ENCODE measurements at regions not wholly inside any gene's neighbourhood (a gene's known extent, or its start where the extent isn't known, plus 50 kb on each side); places are given as distances from the start of the nearest gene placed in this dataset.

DNA sequence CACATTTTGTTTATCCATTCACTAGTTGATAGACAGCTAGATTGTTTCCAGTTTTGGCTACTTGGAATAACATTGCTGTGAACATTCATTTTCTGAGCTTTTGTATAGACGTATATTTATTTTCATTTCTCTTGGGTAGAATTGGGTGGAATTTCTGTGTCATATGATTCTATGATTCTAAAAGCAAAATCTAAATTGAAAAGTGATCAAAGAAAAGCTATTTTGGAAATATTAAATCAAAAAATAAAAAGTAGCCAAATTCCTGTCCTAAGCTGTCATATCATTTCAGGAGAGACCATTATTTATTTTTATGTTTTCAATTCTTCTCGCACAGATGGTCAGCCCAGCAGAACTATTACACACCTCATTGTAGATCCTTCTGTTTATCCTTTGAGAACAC, 229.2 kb downstream of the COL12A1 start:
- H3K36me3 Mint-ChIP-seq (ENCODE audit: low read depth), result no peaks in the 10 kb centered on the region
- no peaks in the 10 kb centered on the region for H3K4me1 Mint-ChIP-seq (ENCODE audit: low read depth)
- H3K4me3 Mint-ChIP-seq, result no peak overlapping the region
- ChIA-PET CTCF (no interaction called here), POLR2A (no interaction called here)
- no peak for ATAC-seq
- DNase-seq, result no peak
- H3K9me3 Mint-ChIP-seq (ENCODE audit: insufficient read depth), result no peaks in the 10 kb centered on the region
- no peaks in the 10 kb centered on the region for H3K27me3 Mint-ChIP-seq (ENCODE audit: low read depth)
- H3K27ac Mint-ChIP-seq, result no peak overlapping the region

DNA sequence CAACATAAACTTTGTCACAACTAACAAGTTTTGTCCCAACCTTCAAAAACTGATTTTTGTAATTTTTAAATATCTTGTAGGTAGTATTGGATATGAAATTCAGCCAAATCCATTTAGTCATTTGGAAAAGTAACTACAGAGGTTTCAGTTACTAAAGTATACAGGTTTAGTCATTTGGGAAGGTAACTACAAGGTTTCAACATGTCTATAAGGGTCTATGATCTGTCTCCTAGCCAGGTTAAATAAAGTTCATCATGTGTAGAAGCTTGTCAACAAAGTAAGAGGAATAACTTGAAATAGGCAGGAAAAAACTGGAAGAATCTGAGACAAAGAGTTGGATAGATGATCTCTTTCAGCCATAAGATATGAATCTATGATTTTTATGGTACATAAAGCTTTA, 229.8 kb downstream of the COL12A1 start:
- no peaks in the 10 kb centered on the region for H3K4me1 Mint-ChIP-seq (ENCODE audit: low read depth)
- ChIA-PET POLR2A (no interaction called here), CTCF (no interaction called here)
- DNase-seq (no peak), ATAC-seq (no peak)
- no peak overlapping the region for H3K4me3 Mint-ChIP-seq
- no peaks in the 10 kb centered on the region for H3K27me3 Mint-ChIP-seq (ENCODE audit: low read depth)
- H3K27ac Mint-ChIP-seq, result no peak overlapping the region
- no peaks in the 10 kb centered on the region for H3K9me3 Mint-ChIP-seq (ENCODE audit: insufficient read depth)
- H3K36me3 Mint-ChIP-seq (ENCODE audit: low read depth), result no peaks in the 10 kb centered on the region

DNA sequence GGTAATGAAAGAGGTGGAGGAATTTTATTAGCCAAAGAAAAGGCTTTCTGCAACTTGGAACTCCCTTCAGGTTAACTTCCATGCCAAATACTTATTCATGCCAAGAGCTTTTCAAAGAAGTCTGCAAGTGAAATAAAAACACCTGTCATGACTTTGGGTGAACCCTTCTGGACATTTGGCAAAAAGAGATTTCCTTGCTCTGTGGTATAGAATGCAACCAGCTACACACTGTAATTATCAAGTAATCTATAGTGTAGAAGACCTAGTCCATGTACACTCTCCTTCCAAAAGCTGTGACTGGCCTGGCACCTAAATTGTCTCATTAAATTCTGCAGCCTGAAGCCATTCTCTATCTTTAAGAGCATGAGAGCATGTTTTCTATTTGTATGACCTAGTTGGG, 232.3 kb downstream of the COL12A1 start:
- no peak for ATAC-seq
- no peak for DNase-seq
- CTCF ChIA-PET, result no interaction called here
- no peak overlapping the region for H3K4me3 Mint-ChIP-seq
- H3K27ac Mint-ChIP-seq, result no peak overlapping the region
- POLR2A ChIA-PET, result no interaction called here
- H3K36me3 Mint-ChIP-seq (ENCODE audit: low read depth), result no peaks in the 10 kb centered on the region
- no peaks in the 10 kb centered on the region for H3K9me3 Mint-ChIP-seq (ENCODE audit: insufficient read depth)
- no peaks in the 10 kb centered on the region for H3K4me1 Mint-ChIP-seq (ENCODE audit: low read depth)
- H3K27me3 Mint-ChIP-seq (ENCODE audit: low read depth), result no peaks in the 10 kb centered on the region

DNA sequence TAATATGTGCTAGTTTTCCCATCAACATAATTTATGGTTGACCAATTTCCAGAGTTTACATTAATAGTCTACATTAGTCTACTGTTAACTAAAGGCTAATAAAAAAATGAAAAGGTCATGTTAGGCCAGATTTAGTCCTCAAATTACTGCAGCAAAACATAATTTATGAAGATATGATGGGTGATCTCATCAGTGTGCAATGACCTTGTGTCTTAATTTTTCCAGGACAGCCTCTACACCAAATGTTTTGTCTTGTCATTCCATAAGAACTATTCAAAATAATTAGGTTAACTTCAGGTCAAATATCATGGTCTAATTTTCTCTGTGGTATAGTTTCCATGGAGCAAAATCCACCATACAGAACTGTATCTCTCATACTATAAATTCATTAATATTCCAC, 234.2 kb downstream of the COL12A1 start:
- ChIA-PET POLR2A (no interaction called here), CTCF (no interaction called here)
- no peak overlapping the region for H3K27ac Mint-ChIP-seq
- no peak overlapping the region for H3K4me3 Mint-ChIP-seq
- DNase-seq (no peak), ATAC-seq (no peak)
- no peaks in the 10 kb centered on the region for H3K4me1 Mint-ChIP-seq (ENCODE audit: low read depth)
- no peaks in the 10 kb centered on the region for H3K9me3 Mint-ChIP-seq (ENCODE audit: insufficient read depth)
- H3K36me3 Mint-ChIP-seq (ENCODE audit: low read depth), result no peaks in the 10 kb centered on the region
- no peaks in the 10 kb centered on the region for H3K27me3 Mint-ChIP-seq (ENCODE audit: low read depth)

DNA sequence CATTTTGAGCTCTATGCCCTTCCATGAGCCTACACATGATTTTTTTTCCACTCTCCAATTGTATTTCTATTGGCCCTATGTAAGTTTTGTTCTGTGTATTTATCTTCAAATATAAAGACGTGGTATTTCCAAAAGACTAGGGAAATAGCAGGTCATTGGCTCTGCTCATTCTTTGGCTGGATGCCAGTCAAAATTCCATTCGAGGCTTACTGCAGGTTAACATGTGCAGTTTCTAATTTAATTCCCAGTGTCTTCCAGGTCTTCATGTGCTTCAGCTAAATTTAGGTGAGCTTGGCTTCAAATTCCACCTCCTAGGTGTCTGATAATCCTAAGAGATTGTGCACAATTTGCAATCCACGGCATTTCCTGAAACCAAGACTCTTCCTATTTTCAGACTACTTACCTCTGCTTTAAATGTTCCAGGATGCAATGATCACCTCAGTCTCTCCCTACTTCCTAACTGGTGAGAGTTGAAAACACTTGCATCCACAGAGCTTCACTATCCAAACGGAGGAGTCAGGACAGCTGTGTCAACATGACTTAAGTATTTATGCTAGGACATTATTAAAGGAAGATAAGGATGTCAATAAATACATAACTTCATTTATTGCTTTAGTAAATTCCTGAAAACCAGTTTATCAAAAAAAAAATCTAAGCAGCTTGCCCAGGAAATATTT, 236.1 kb downstream of the COL12A1 start:
- ATAC-seq, result no peak
- Mint-ChIP-seq H3K36me3 (ENCODE audit: low read depth) (no peaks in the 10 kb centered on the region), H3K27ac (no peak overlapping the region), H3K4me1 (ENCODE audit: low read depth) (no peaks in the 10 kb centered on the region), H3K4me3 (no peak overlapping the region), H3K27me3 (ENCODE audit: low read depth) (no peaks in the 10 kb centered on the region), H3K9me3 (ENCODE audit: insufficient read depth) (peaks cover 4% of the 10 kb centered on the region)
- ChIA-PET POLR2A (no interaction called here), CTCF (no interaction called here)
- no peak for DNase-seq

DNA sequence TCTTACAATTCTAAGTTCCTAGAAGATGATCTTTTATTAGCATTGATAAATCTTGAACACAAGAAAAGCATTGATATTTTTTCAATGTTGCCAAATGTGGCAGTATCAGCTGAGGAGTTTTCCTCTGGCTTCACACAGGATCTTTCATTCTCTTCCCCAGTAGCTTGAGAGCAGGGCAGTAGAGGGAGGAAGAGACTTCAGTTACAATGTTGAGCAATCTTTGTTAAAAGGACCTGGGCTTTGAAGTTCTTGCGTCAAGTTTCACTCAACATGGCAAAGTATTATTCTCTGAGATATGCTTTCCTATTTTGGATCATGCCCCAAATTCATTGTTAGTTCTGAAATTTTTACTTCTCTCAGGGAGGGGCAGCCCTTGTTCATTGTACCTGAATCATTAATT, 238.0 kb downstream of the COL12A1 start:
- Mint-ChIP-seq H3K4me3 (no peak overlapping the region), H3K27ac (no peak overlapping the region), H3K36me3 (ENCODE audit: low read depth) (no peaks in the 10 kb centered on the region), H3K27me3 (ENCODE audit: low read depth) (no peaks in the 10 kb centered on the region), H3K9me3 (ENCODE audit: insufficient read depth) (peaks cover 4% of the 10 kb centered on the region), H3K4me1 (ENCODE audit: low read depth) (no peaks in the 10 kb centered on the region)
- ChIA-PET CTCF (no interaction called here), POLR2A (no interaction called here)
- no peak for ATAC-seq
- DNase-seq, result no peak

DNA sequence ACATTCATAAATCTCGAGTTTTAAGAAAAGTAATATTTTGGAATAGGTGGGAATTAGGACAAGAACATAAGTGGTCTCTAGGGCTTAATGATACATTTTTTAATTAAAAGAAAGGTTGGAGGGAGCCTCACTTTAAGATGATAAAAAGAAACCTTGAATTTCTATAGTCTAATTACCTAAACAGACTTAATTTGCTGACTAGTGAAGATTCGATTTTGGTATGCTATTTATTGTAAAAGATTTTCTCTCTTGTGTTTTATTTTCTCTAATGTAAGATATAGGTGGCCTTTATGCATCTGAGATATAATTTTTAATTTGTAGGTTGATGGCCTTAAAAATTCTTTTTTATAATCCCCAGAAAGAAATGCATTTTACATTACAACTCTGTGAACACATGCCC, 239.1 kb downstream of the COL12A1 start:
- H3K4me3 Mint-ChIP-seq, result no peak overlapping the region
- H3K4me1 Mint-ChIP-seq (ENCODE audit: low read depth), result no peaks in the 10 kb centered on the region
- ChIA-PET CTCF (interaction anchor here (1.7 kb wide), 1 partner anchor 242 kb away, joined by 3 read pairs; no protein-coding TSS in a partner anchor), POLR2A (no interaction called here)
- ATAC-seq (no peak), DNase-seq (no peak)
- H3K27me3 Mint-ChIP-seq (ENCODE audit: low read depth), result no peaks in the 10 kb centered on the region
- H3K9me3 Mint-ChIP-seq (ENCODE audit: insufficient read depth), result peaks cover 4% of the 10 kb centered on the region
- H3K36me3 Mint-ChIP-seq (ENCODE audit: low read depth), result no peaks in the 10 kb centered on the region
- no peak overlapping the region for H3K27ac Mint-ChIP-seq

DNA sequence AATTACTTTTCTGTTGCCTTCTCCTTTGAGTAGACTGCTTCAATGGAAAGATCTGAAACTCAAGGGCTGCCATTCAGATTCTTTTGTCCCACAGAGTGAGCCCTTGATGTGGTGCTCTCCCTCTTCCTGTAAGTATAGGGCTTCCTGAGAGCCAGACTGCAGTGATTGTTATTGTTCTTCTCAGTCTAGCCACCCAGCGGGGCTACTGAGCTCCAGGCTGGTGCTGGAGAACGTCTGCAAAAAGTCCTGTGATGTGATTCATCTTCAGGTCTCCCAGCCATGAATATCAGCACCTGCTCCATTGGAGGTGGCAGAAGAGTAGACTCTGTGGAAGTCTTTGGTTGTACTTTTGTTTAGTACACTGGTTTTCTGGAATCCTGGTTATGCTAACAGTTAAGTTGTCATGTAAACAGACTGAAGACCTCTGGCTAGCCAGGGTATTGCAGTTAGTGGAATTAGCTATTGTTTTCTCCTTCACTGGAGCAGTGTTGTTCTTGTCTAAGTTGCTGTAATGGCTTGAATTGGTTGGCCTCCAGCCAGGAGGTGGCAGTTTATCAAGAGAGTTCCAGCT, 240.9 kb downstream of the COL12A1 start:
- Mint-ChIP-seq H3K9me3 (ENCODE audit: insufficient read depth) (peaks cover 4% of the 10 kb centered on the region), H3K27me3 (ENCODE audit: low read depth) (no peaks in the 10 kb centered on the region), H3K27ac (no peak overlapping the region), H3K4me3 (no peak overlapping the region), H3K4me1 (ENCODE audit: low read depth) (no peaks in the 10 kb centered on the region), H3K36me3 (ENCODE audit: low read depth) (no peaks in the 10 kb centered on the region)
- ATAC-seq, result no peak
- CTCF ChIA-PET, result interaction anchor here (1.7 kb wide), 1 partner anchor 244 kb away, joined by 3 read pairs; no protein-coding TSS in a partner anchor
- POLR2A ChIA-PET, result no interaction called here
- DNase-seq, result no peak

DNA sequence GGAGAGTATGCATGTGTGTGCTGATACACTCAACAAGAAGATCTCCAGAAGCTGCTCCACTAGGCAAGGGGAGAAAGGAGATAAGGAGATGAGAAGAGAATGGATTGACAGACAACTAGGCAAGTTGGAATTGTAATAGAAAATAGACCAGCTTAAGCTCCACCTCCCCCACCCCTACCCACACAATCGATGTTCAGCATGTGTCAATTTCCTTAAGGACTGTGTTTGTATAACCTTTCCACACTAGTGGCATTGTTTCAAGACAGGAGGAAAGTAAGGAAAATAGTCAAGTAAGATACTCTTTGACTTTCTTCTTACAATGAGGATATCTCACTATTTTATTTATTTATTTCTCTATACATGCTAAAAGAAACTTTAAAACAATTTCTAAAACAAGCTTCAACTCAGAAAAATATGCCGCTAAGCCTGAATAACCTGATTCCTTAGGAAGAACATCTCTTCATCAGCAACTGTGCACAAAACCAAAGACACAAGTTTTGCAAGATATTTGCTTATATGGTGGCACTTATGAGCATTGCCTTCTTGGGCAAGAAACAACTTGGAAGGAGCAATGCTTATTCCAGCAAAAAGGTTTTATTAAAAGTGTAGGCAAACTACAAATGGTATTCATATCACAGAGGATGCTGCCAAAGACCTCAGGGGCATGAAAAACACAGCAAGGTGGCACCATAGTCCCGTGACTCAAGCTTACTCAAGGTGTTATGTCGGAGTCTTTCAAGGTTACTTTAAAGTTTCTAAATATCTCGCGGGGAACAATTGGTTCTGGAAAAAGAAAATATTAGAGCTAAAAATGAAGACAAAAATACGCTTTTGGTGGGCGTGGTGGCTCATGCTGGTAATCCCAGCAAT, 249.1 kb downstream of the COL12A1 start:
- Mint-ChIP-seq H3K9me3 (ENCODE audit: insufficient read depth) (no peaks in the 10 kb centered on the region), H3K27me3 (ENCODE audit: low read depth) (no peaks in the 10 kb centered on the region), H3K4me1 (ENCODE audit: low read depth) (no peaks in the 10 kb centered on the region), H3K27ac (no peak overlapping the region), H3K4me3 (no peak overlapping the region), H3K36me3 (ENCODE audit: low read depth) (no peaks in the 10 kb centered on the region)
- ATAC-seq (no peak), DNase-seq (no peak)
- ChIA-PET POLR2A (no interaction called here), CTCF (no interaction called here)

DNA sequence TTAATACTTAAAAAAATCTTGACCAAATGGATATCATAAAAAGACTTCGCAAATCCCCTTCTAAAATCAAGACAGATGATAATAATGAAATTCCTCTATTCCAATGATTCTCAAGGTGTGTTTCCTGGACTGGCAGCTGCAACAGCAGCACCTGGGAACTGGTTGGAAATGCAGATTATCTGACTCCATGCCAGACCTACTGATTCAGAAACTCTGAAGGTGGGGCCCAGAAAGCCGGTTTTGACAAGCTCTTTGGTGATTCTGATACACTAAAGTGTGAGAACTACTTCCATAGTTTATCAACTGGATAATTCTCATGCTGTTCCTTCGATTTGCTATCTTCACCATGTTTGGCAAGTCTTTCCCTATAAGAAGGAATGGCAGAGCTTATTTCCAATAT, 252.1 kb downstream of the COL12A1 start:
- Mint-ChIP-seq H3K36me3 (ENCODE audit: low read depth) (no peaks in the 10 kb centered on the region), H3K27ac (no peak overlapping the region), H3K9me3 (ENCODE audit: insufficient read depth) (no peaks in the 10 kb centered on the region), H3K4me1 (ENCODE audit: low read depth) (no peaks in the 10 kb centered on the region), H3K4me3 (no peak overlapping the region), H3K27me3 (ENCODE audit: low read depth) (no peaks in the 10 kb centered on the region)
- DNase-seq (no peak), ATAC-seq (no peak)
- ChIA-PET CTCF (interaction anchor here (0.5 kb wide), 1 partner anchor 361 kb away, joined by 3 read pairs; no protein-coding TSS in a partner anchor), POLR2A (no interaction called here)

DNA sequence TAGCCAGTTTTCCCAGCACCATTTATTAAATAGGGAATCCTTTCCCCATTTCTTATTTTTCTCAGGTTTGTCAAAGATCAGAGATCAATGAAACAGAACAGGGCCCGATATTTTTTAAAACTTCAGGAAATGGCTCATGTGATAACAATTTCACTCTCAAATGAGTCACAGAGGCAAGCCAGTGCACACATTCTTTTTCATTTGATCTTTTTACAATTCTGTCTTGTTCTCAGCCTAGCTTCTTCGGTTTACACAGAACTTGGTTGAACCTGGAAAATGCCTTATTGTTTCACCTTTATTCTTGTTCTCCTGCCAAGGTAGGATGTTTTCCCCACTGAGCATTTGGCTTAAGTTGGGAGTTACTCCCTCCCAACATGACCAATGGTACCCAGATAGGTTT, 258.9 kb downstream of the COL12A1 start:
- DNase-seq (no peak), ATAC-seq (no peak)
- no peaks in the 10 kb centered on the region for H3K4me1 Mint-ChIP-seq (ENCODE audit: low read depth)
- H3K36me3 Mint-ChIP-seq (ENCODE audit: low read depth), result no peaks in the 10 kb centered on the region
- H3K27ac Mint-ChIP-seq, result no peak overlapping the region
- no peak overlapping the region for H3K4me3 Mint-ChIP-seq
- CTCF ChIA-PET, result no interaction called here
- no peaks in the 10 kb centered on the region for H3K27me3 Mint-ChIP-seq (ENCODE audit: low read depth)
- POLR2A ChIA-PET, result no interaction called here
- no peaks in the 10 kb centered on the region for H3K9me3 Mint-ChIP-seq (ENCODE audit: insufficient read depth)

DNA sequence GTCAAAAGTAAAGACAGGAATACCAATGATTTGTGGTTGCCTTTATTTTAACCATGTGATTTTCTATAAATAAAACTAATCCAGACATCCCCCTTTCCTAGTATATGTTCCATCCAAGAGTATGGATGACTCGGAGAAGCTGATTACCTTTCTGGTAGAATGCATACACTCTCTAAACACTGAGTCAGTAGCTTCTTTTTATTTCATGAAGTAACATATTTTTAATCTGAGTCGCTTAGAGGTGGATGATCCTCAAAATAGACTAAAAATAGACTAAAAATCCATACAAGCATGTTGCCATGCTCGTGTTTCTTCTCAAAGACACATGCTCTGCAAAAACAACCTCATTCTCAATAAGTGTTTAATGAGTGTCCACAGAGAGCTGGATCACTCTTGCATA, 263.7 kb downstream of the COL12A1 start:
- no peak for DNase-seq
- ChIA-PET CTCF (no interaction called here), POLR2A (no interaction called here)
- no peak for ATAC-seq
- Mint-ChIP-seq H3K27me3 (ENCODE audit: low read depth) (no peaks in the 10 kb centered on the region), H3K4me1 (ENCODE audit: low read depth) (no peaks in the 10 kb centered on the region), H3K9me3 (ENCODE audit: insufficient read depth) (no peaks in the 10 kb centered on the region), H3K4me3 (no peak overlapping the region), H3K36me3 (ENCODE audit: low read depth) (no peaks in the 10 kb centered on the region), H3K27ac (no peak overlapping the region)

All from activated CD8-positive, alpha-beta T cell treated with anti-CD3 and anti-CD28 coated beads, Interleukin-2, amount 10 ng/mL, durations not matched to agents 7 days and 5 days (primary cell).